ENCODE measurements at regions not wholly inside any gene's neighbourhood (a gene's known extent, or its start where the extent isn't known, plus 50 kb on each side); places are given as distances from the start of the nearest gene placed in this dataset.

DNA sequence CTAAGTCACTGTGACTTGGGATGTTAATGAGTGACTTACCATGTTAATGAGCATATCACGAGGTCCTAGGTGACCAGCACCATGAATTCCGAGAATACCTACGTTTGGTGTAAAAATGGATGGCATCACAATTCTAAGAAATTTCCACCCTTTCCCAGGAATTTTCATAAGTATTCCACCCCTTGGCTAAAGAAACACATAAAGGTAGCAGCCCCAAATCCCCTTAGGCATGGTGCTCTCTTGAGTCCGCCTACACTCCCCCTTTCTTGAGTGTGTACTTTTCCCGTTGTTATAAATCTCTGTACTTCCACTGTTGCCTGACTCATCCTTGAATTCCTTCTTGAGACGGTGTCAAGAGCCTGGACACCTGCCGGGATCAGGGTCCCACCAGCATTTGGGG is 504.0 kb upstream of the RBFOX1 start:
- TF ChIP-seq, protein P1, sequence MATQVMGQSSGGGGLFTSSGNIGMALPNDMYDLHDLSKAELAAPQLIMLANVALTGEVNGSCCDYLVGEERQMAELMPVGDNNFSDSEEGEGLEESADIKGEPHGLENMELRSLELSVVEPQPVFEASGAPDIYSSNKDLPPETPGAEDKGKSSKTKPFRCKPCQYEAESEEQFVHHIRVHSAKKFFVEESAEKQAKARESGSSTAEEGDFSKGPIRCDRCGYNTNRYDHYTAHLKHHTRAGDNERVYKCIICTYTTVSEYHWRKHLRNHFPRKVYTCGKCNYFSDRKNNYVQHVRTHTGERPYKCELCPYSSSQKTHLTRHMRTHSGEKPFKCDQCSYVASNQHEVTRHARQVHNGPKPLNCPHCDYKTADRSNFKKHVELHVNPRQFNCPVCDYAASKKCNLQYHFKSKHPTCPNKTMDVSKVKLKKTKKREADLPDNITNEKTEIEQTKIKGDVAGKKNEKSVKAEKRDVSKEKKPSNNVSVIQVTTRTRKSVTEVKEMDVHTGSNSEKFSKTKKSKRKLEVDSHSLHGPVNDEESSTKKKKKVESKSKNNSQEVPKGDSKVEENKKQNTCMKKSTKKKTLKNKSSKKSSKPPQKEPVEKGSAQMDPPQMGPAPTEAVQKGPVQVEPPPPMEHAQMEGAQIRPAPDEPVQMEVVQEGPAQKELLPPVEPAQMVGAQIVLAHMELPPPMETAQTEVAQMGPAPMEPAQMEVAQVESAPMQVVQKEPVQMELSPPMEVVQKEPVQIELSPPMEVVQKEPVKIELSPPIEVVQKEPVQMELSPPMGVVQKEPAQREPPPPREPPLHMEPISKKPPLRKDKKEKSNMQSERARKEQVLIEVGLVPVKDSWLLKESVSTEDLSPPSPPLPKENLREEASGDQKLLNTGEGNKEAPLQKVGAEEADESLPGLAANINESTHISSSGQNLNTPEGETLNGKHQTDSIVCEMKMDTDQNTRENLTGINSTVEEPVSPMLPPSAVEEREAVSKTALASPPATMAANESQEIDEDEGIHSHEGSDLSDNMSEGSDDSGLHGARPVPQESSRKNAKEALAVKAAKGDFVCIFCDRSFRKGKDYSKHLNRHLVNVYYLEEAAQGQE (IDR thresholded peaks at IDR 0.05; ENCODE audit: unreplicated experiment): no peak
- TF ChIP-seq EZH2 (IDR thresholded peaks at IDR 0.05; ENCODE audit: low read depth, unreplicated experiment): no peak
- TF ChIP-seq POLR2AphosphoS5 (IDR thresholded peaks at IDR 0.05; ENCODE audit: low read depth): no peak
- TF ChIP-seq, protein P2, sequence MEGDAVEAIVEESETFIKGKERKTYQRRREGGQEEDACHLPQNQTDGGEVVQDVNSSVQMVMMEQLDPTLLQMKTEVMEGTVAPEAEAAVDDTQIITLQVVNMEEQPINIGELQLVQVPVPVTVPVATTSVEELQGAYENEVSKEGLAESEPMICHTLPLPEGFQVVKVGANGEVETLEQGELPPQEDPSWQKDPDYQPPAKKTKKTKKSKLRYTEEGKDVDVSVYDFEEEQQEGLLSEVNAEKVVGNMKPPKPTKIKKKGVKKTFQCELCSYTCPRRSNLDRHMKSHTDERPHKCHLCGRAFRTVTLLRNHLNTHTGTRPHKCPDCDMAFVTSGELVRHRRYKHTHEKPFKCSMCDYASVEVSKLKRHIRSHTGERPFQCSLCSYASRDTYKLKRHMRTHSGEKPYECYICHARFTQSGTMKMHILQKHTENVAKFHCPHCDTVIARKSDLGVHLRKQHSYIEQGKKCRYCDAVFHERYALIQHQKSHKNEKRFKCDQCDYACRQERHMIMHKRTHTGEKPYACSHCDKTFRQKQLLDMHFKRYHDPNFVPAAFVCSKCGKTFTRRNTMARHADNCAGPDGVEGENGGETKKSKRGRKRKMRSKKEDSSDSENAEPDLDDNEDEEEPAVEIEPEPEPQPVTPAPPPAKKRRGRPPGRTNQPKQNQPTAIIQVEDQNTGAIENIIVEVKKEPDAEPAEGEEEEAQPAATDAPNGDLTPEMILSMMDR (conservative IDR thresholded peaks at IDR 0.05; ENCODE audit: low read depth in 2 of 2): no peak
- TF ChIP-seq EZH2phosphoT487 (IDR thresholded peaks at IDR 0.05; ENCODE audit: unreplicated experiment): no peak
- no peak for TF ChIP-seq JUNB (IDR thresholded peaks at IDR 0.05; ENCODE audit: unreplicated experiment)
- no peak for TF ChIP-seq NANOG (IDR thresholded peaks at IDR 0.05; ENCODE audit: borderline replicate concordance)
